ENCODE measurements at regions not wholly inside any gene's neighbourhood (a gene's known extent, or its start where the extent isn't known, plus 50 kb on each side); places are given as distances from the start of the nearest gene placed in this dataset.

- ATAC-seq, result no peak
- Mint-ChIP-seq H3K27me3 (ENCODE audit: insufficient read depth, low read depth, poor library complexity) (peaks cover 6% of the 10 kb centered on the region), H3K4me3 (no peak overlapping the region), H3K36me3 (ENCODE audit: low read depth) (no peaks in the 10 kb centered on the region), H3K27ac (no peak overlapping the region; the same call in 1 of the 2 replicates), H3K9me3 (peaks cover 7% of the 10 kb centered on the region), H3K4me1 (peaks cover 4% of the 10 kb centered on the region; the same call in 2 of the 3 replicates)
- Histone ChIP-seq H4K20me1 (replicated peaks; ENCODE audit: insufficient read depth) (no peaks in the 10 kb centered on the region), H3K27ac (ENCODE audit: low read depth) (no peak overlapping the region), H3F3A (replicated peaks; ENCODE audit: low read depth) (no peaks in the 10 kb centered on the region), H3K4me1 (ENCODE audit: insufficient read depth) (no peaks in the 10 kb centered on the region), H3K4me2 (no peak overlapping the region), H3K36me3 (ENCODE audit: insufficient read depth) (no peaks in the 10 kb centered on the region), H3K4me3 (no peak overlapping the region), H2AFZ (no peak overlapping the region), H3K9me2 (ENCODE audit: insufficient read depth) (no peaks in the 10 kb centered on the region), H3K27me3 (ENCODE audit: insufficient read depth) (no peaks in the 10 kb centered on the region), H3K79me2 (replicated peaks; ENCODE audit: insufficient read depth) (no peaks in the 10 kb centered on the region)
- TF ChIP-seq CREB1 (CRISPR knock-in tag; IDR thresholded peaks at IDR 0.05; ENCODE audit: low read depth) (no peak), NANOG (IDR thresholded peaks at IDR 0.05; ENCODE audit: borderline replicate concordance) (no peak), ZNF331 (CRISPR knock-in tag; IDR thresholded peaks at IDR 0.05; ENCODE audit: low read depth) (no peak), CTCF (conservative IDR thresholded peaks at IDR 0.05; ENCODE audit: low read depth in 2 of 2) (no peak), ZNF462 (CRISPR knock-in tag; IDR thresholded peaks at IDR 0.05) (no peak), EZH2phosphoT487 (IDR thresholded peaks at IDR 0.05; ENCODE audit: unreplicated experiment) (no peak), JUNB (IDR thresholded peaks at IDR 0.05; ENCODE audit: unreplicated experiment) (no peak), ETS1 (IDR thresholded peaks at IDR 0.05) (no peak), STAT1 (IDR thresholded peaks at IDR 0.05; ENCODE audit: unreplicated experiment) (no peak), EZH2 (IDR thresholded peaks at IDR 0.05; ENCODE audit: low read depth, unreplicated experiment) (no peak), REST (IDR thresholded peaks at IDR 0.05; ENCODE audit: unreplicated experiment) (no peak), POLR2AphosphoS5 (IDR thresholded peaks at IDR 0.05; ENCODE audit: low read depth) (no peak), ZNF114 (CRISPR knock-in tag; IDR thresholded peaks at IDR 0.05) (no peak)
- DNase-seq (ENCODE audit: low spot score), result no peak
These were observed 345.6 kb downstream of the NPHP4 start for GRCh38 chr1:5646486-5647149.
